ENCODE measurements at regions not wholly inside any gene's neighbourhood (a gene's known extent, or its start where the extent isn't known, plus 50 kb on each side); places are given as distances from the start of the nearest gene placed in this dataset.

GRCh38 chr4:3689576-3690550 lies 76.3 kb upstream of the ADRA2C start:
- in situ Hi-C loops (cut with HindIII; ENCODE audit: low pct_unique_long_range_greater_than_20kb, low sequenced_read_pairs): no loop called here

GRCh38 chr4:3689006-3689405 lies 77.2 kb upstream of the ADRA2C start:
- no peak for DNase-seq (ENCODE audit: low read depth, low spot score)
- in situ Hi-C loops (cut with HindIII; ENCODE audit: low pct_unique_long_range_greater_than_20kb, low sequenced_read_pairs): no loop called here

More at GRCh38 chr4:3689576-3690550, 76.3 kb upstream of the ADRA2C start:
- DNase-seq (ENCODE audit: low read depth, low spot score): no peak

- DNase-seq (ENCODE audit: low read depth, low spot score): no peak
- in situ Hi-C loops (cut with HindIII; ENCODE audit: low pct_unique_long_range_greater_than_20kb, low sequenced_read_pairs): no loop called here
Measured at GRCh38 chr4:3688018-3688998, 77.9 kb upstream of the ADRA2C start.

GRCh38 chr4:3687538-3687937 lies 78.6 kb upstream of the ADRA2C start:
- DNase-seq (ENCODE audit: low read depth, low spot score): no peak
- in situ Hi-C loops (cut with HindIII; ENCODE audit: low pct_unique_long_range_greater_than_20kb, low sequenced_read_pairs): no loop called here

- in situ Hi-C loops (cut with HindIII; ENCODE audit: low pct_unique_long_range_greater_than_20kb, low sequenced_read_pairs): no loop called here
- no peak for DNase-seq (ENCODE audit: low read depth, low spot score)
Measured at GRCh38 chr4:3686753-3687152, 79.4 kb upstream of the ADRA2C start.

- DNase-seq (ENCODE audit: low read depth, low spot score): no peak
- in situ Hi-C loops (cut with HindIII; ENCODE audit: low pct_unique_long_range_greater_than_20kb, low sequenced_read_pairs): no loop called here
Measured at GRCh38 chr4:3685081-3685645, 81.0 kb upstream of the ADRA2C start.

- no peak for DNase-seq (ENCODE audit: low read depth, low spot score)
- in situ Hi-C loops (cut with HindIII; ENCODE audit: low pct_unique_long_range_greater_than_20kb, low sequenced_read_pairs): no loop called here
Measured at GRCh38 chr4:3684546-3684945, 81.6 kb upstream of the ADRA2C start.

- in situ Hi-C loops (cut with HindIII; ENCODE audit: low pct_unique_long_range_greater_than_20kb, low sequenced_read_pairs): no loop called here
Measured at GRCh38 chr4:3683744-3684421, 82.3 kb upstream of the ADRA2C start.

GRCh38 chr4:3683077-3683743 lies 83.0 kb upstream of the ADRA2C start:
- in situ Hi-C loops (cut with HindIII; ENCODE audit: low pct_unique_long_range_greater_than_20kb, low sequenced_read_pairs): no loop called here
- DNase-seq (ENCODE audit: low read depth, low spot score): no peak

More at GRCh38 chr4:3683744-3684421, 82.3 kb upstream of the ADRA2C start:
- no peak for DNase-seq (ENCODE audit: low read depth, low spot score)

GRCh38 chr4:3682236-3683076 lies 83.7 kb upstream of the ADRA2C start:
- in situ Hi-C loops (cut with HindIII; ENCODE audit: low pct_unique_long_range_greater_than_20kb, low sequenced_read_pairs): no loop called here
- no peak for DNase-seq (ENCODE audit: low read depth, low spot score)

- in situ Hi-C loops (cut with HindIII; ENCODE audit: low pct_unique_long_range_greater_than_20kb, low sequenced_read_pairs): no loop called here
Measured at GRCh38 chr4:3681191-3681590, 85.0 kb upstream of the ADRA2C start.

GRCh38 chr4:3680656-3681055 lies 85.5 kb upstream of the ADRA2C start:
- in situ Hi-C loops (cut with HindIII; ENCODE audit: low pct_unique_long_range_greater_than_20kb, low sequenced_read_pairs): no loop called here
- DNase-seq (ENCODE audit: low read depth, low spot score): no peak

More at GRCh38 chr4:3681191-3681590, 85.0 kb upstream of the ADRA2C start:
- DNase-seq (ENCODE audit: low read depth, low spot score): no peak

GRCh38 chr4:3679851-3680311 lies 86.3 kb upstream of the ADRA2C start:
- in situ Hi-C loops (cut with HindIII; ENCODE audit: low pct_unique_long_range_greater_than_20kb, low sequenced_read_pairs): no loop called here
- no peak for DNase-seq (ENCODE audit: low read depth, low spot score)

GRCh38 chr4:3679071-3679825 lies 86.9 kb upstream of the ADRA2C start:
- no peak for DNase-seq (ENCODE audit: low read depth, low spot score)
- in situ Hi-C loops (cut with HindIII; ENCODE audit: low pct_unique_long_range_greater_than_20kb, low sequenced_read_pairs): no loop called here

GRCh38 chr4:3677748-3678070 lies 88.5 kb upstream of the ADRA2C start:
- no peak for DNase-seq (ENCODE audit: low read depth, low spot score)
- in situ Hi-C loops (cut with HindIII; ENCODE audit: low pct_unique_long_range_greater_than_20kb, low sequenced_read_pairs): no loop called here
